NCI-H1105 treated with DMSO at 0.1 percent for 48 hours (cell line): ENCODE measurements at regions not wholly inside any gene's neighbourhood (a gene's known extent, or its start where the extent isn't known, plus 50 kb on each side); places are given as distances from the start of the nearest gene placed in this dataset.
"Not testable (repeated sequence)": the region's sequence is repeated elsewhere in the genome, so short reads cannot be mapped to it uniquely, and the experiment has no call there.

Experiments used
- DNase-seq: peaks from one replicate; lab custom pipeline; 2025; lab: John Stamatoyannopoulos, UW

- no peak for DNase-seq
These were observed 461.1 kb downstream of the ICE1 start for GRCh38 chr5:5883562-5883961.

- no peak for DNase-seq
These were observed 460.7 kb downstream of the ICE1 start for GRCh38 chr5:5883146-5883545.

- no peak for DNase-seq
These were observed 460.2 kb downstream of the ICE1 start for GRCh38 chr5:5882706-5883105.

- DNase-seq, result peak; percentile 20
These were observed 458.8 kb downstream of the ICE1 start for GRCh38 chr5:5881294-5881693.

- DNase-seq, result no peak
These were observed 457.7 kb downstream of the ICE1 start for GRCh38 chr5:5880077-5880763.

- no peak for DNase-seq
These were observed 434.9 kb downstream of the ICE1 start for GRCh38 chr5:5857396-5857795.

- peak; percentile 44 for DNase-seq
These were observed 431.6 kb downstream of the ICE1 start for GRCh38 chr5:5854087-5854486.

GRCh38 chr5:5838493-5838892 is 416.0 kb downstream of the ICE1 start:
- DNase-seq, result no peak

GRCh38 chr5:5831622-5832021 is 409.1 kb downstream of the ICE1 start:
- DNase-seq, result not testable (repeated sequence)

GRCh38 chr5:5828619-5829018 is 406.1 kb downstream of the ICE1 start:
- DNase-seq, result no peak

GRCh38 chr5:5826911-5827310 is 404.4 kb downstream of the ICE1 start:
- no peak for DNase-seq

- no peak for DNase-seq
These were observed 400.3 kb downstream of the ICE1 start for GRCh38 chr5:5822729-5823257.

- no peak for DNase-seq
These were observed 394.5 kb downstream of the ICE1 start for GRCh38 chr5:5816960-5817359.

- DNase-seq, result no peak
These were observed 391.0 kb downstream of the ICE1 start for GRCh38 chr5:5813441-5813840.

- DNase-seq, result no peak
These were observed 388.0 kb downstream of the ICE1 start for GRCh38 chr5:5810461-5810860.

GRCh38 chr5:5805916-5806315 is 383.4 kb downstream of the ICE1 start:
- no peak for DNase-seq

GRCh38 chr5:5804478-5805233 is 382.2 kb downstream of the ICE1 start:
- no peak for DNase-seq

- DNase-seq, result no peak
These were observed 378.6 kb downstream of the ICE1 start for GRCh38 chr5:5800801-5801761.

- DNase-seq, result no peak
These were observed 377.3 kb downstream of the ICE1 start for GRCh38 chr5:5799826-5800225.

GRCh38 chr5:5799229-5799628 is 376.8 kb downstream of the ICE1 start:
- no peak for DNase-seq

GRCh38 chr5:5798462-5798861 is 376.0 kb downstream of the ICE1 start:
- DNase-seq, result no peak

- no peak for DNase-seq
These were observed 375.6 kb downstream of the ICE1 start for GRCh38 chr5:5798041-5798440.
